Cardiac fibroblast (primary cell): ENCODE measurements at regions not wholly inside any gene's neighbourhood (a gene's known extent, or its start where the extent isn't known, plus 50 kb on each side); places are given as distances from the start of the nearest gene placed in this dataset.

Experiments used
- DNase-seq, 2 donors: peaks; one replicate each; pipeline versions ENCODE4 v3.0.0 to v3.0.0-alpha.2; 2010; ENCODE audit warnings: low read depth in 2 of 2
- H3K4me3 ChIP-seq, 2 donors: replicated peaks in 1 of 2; 1 replicate in 1 of 2; 2 replicates in 1 of 2; pipeline ENCODE4 v1.5.1; 2011; ENCODE audit warnings: low read depth in 2 of 2, low read length in 2 of 2, mild to moderate bottlenecking in 2 of 2, moderate library complexity in 1 of 2
- TF ChIP-seq, protein P1 (sequence below): IDR thresholded peaks from one replicate; pipeline ENCODE4 v1.5.1; 2011; ENCODE audit warnings: low read depth, mild to moderate bottlenecking, low read length, inconsistent platforms

DNA sequence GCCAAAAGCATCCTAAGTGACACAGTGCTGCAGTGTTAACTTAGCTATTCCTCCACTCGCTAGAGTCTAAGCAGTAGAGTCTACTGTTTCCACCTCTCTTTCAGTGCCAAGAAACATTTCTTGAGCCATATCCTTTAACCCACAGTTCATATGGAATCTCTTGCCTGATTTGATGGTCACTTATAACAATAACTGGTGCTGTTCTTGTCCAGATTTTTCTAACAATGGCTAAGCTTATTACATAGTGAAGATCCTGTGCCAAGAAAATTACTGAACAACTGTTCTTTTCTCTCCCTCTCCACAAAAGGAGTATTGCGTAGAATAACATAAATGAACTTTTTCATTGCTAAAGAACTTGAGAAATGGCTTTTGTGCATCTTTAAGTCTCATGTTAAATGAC lies 121.3 kb downstream of the CDC7 start:
- TF ChIP-seq, protein P1, sequence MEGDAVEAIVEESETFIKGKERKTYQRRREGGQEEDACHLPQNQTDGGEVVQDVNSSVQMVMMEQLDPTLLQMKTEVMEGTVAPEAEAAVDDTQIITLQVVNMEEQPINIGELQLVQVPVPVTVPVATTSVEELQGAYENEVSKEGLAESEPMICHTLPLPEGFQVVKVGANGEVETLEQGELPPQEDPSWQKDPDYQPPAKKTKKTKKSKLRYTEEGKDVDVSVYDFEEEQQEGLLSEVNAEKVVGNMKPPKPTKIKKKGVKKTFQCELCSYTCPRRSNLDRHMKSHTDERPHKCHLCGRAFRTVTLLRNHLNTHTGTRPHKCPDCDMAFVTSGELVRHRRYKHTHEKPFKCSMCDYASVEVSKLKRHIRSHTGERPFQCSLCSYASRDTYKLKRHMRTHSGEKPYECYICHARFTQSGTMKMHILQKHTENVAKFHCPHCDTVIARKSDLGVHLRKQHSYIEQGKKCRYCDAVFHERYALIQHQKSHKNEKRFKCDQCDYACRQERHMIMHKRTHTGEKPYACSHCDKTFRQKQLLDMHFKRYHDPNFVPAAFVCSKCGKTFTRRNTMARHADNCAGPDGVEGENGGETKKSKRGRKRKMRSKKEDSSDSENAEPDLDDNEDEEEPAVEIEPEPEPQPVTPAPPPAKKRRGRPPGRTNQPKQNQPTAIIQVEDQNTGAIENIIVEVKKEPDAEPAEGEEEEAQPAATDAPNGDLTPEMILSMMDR, result no peak
- peak; percentile 51 to 60 for DNase-seq
- no peak overlapping the region for H3K4me3 ChIP-seq

GRCh38 chr1:91622616-91623015 lies 122.0 kb downstream of the CDC7 start:
- DNase-seq, result peak in 1 of 2 donors; percentile 34
- H3K4me3 ChIP-seq, result no peak overlapping the region
- TF ChIP-seq, protein P1, result no peak

- TF ChIP-seq, protein P1, result no peak
- no peak overlapping the region for H3K4me3 ChIP-seq
- no peak for DNase-seq
These were observed 122.4 kb downstream of the CDC7 start for GRCh38 chr1:91623020-91623419.

DNA sequence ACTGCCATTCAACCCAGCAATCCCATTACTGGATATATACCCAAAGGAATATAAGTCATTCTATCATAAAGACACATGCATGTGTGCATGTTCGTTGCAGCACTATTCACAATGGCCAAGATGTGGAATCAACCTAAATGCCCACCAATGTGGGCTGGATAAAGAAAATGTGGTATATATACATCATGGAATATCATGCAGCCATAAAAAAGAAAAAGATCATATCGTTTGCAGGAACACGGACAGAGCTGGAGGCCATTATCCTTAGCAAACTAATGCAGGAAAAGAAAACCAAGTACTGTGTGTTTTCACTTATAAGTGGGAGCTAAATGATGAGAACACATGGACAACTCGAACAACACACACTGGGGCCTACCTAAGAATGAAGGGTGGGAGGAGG lies 123.7 kb downstream of the CDC7 start:
- no peak overlapping the region for H3K4me3 ChIP-seq
- TF ChIP-seq, protein P1, result no peak
- no peak for DNase-seq
